Naive thymus-derived CD4-positive, alpha-beta T cell (primary cell): ENCODE measurements at regions not wholly inside any gene's neighbourhood (a gene's known extent, or its start where the extent isn't known, plus 50 kb on each side); places are given as distances from the start of the nearest gene placed in this dataset.

Experiments
- ATAC-seq: fragments of 150-1000 bp; cut with Tn5 transposase; 2 replicates; pipeline ENCODE4 v1.10.0; 2021; ENCODE audit warnings: mild to moderate bottlenecking, moderate library complexity
- CTCF ChIA-PET: fragments of 350-600 bp; sonication (Branson Sonifier 250); formaldehyde crosslinking; loops from one replicate; lab custom pipeline; 2021; ENCODE audit warnings: antibody characterized with exemption; lab: Charles Lee
- POLR2A ChIA-PET: fragments of 350-600 bp; sonication (Branson Sonifier 250); formaldehyde crosslinking; loops from one replicate; lab custom pipeline; 2021; ENCODE audit warnings: antibody characterized with exemption, inconsistent platforms; lab: Charles Lee
- DNase-seq, 9 donors: peaks; one replicate each; pipeline versions ENCODE4 v3.0.0 to v3.0.0-alpha.2; 2020 to 2022; ENCODE audit warnings: mixed read lengths in 1 of 9
- H3K27ac ChIP-seq: one replicate; pipeline ENCODE4 v1.7.0; 2013; ENCODE audit warnings: mild to moderate bottlenecking, low read depth, low read length, moderate library complexity
- H3K27me3 ChIP-seq, 2 donors: one replicate each; pipeline ENCODE4 v1.7.0; 2013; ENCODE audit warnings: low read length in 2 of 2, mild to moderate bottlenecking in 2 of 2, moderate library complexity in 2 of 2; ENCODE audit not compliant: control insufficient read depth in 2 of 2, insufficient read depth in 2 of 2
- H3K36me3 ChIP-seq, 3 experiments: 1 replicate in 2 of 3; 2 replicates in 1 of 3; pipeline ENCODE4 v1.7.0; 2013; ENCODE audit warnings: low read length in 3 of 3, mild to moderate bottlenecking in 3 of 3, moderate library complexity in 1 of 3; ENCODE audit not compliant: insufficient read depth in 3 of 3, control insufficient read depth in 2 of 3
- H3K4me1 ChIP-seq, 2 donors: one replicate each; pipeline ENCODE4 v1.7.0; 2013; ENCODE audit warnings: low read length in 2 of 2, mild to moderate bottlenecking in 2 of 2, moderate library complexity in 1 of 2; ENCODE audit not compliant: control insufficient read depth in 2 of 2, insufficient read depth in 2 of 2
- H3K4me3 ChIP-seq: 2 replicates; pipeline ENCODE4 v1.7.0; 2013; ENCODE audit warnings: mild to moderate bottlenecking, low read length
- H3K9me3 ChIP-seq, 3 experiments: 1 replicate in 2 of 3; 2 replicates in 1 of 3; pipeline ENCODE4 v1.7.0; 2013; ENCODE audit warnings: low read length in 3 of 3; ENCODE audit not compliant: control insufficient read depth in 2 of 3
- H3K27ac Mint-ChIP-seq, 9 donors: one replicate each; pipeline ENCODE4 v1.8.0; 2020 to 2022; ENCODE audit warnings: mixed read lengths in 9 of 9, mild to moderate bottlenecking in 8 of 9, moderate library complexity in 5 of 9, inconsistent platforms in 2 of 9
- H3K27me3 Mint-ChIP-seq, 5 donors: one replicate each; pipeline ENCODE4 v1.8.0; 2021 to 2022; ENCODE audit warnings: mixed read lengths in 5 of 5, mild to moderate bottlenecking in 1 of 5
- H3K36me3 Mint-ChIP-seq, 5 donors: one replicate each; pipeline ENCODE4 v1.8.0; 2020 to 2022; ENCODE audit warnings: mixed read lengths in 5 of 5, mild to moderate bottlenecking in 3 of 5, inconsistent platforms in 1 of 5
- H3K4me1 Mint-ChIP-seq, 7 donors: one replicate each; pipeline ENCODE4 v1.8.0; 2020 to 2022; ENCODE audit warnings: mixed read lengths in 7 of 7, mild to moderate bottlenecking in 3 of 7, inconsistent platforms in 1 of 7
- H3K4me3 Mint-ChIP-seq, 10 donors: one replicate each; pipeline ENCODE4 v1.8.0; 2020 to 2022; ENCODE audit warnings: mild to moderate bottlenecking in 10 of 10, mixed read lengths in 10 of 10, moderate library complexity in 6 of 10, inconsistent platforms in 2 of 10
- H3K9me3 Mint-ChIP-seq, 11 donors: one replicate each; pipeline ENCODE4 v1.8.0; 2020 to 2022; ENCODE audit warnings: mixed read lengths in 11 of 11, mild to moderate bottlenecking in 4 of 11, inconsistent platforms in 1 of 11, moderate library complexity in 1 of 11
- intact Hi-C, 2 donors: fragments of 100-400 bp; cut with micrococcal nuclease; formaldehyde crosslinking; loops; one replicate each; pipeline ENCODE4 v1.15.1; 2023

GRCh38 chr1:30332116-30333094 lies 391.0 kb downstream of the MATN1 start:
- Mint-ChIP-seq H3K27ac (no peak overlapping the region), H3K9me3 (no peaks in the 10 kb centered on the region), H3K27me3 (no peaks in the 10 kb centered on the region), H3K4me1 (no peaks in the 10 kb centered on the region), H3K36me3 (no peaks in the 10 kb centered on the region), H3K4me3 (no peak overlapping the region)
- H3K27ac ChIP-seq, result no peak overlapping the region
- DNase-seq, result no peak
- H3K4me3 ChIP-seq, result no peak overlapping the region
- no peaks in the 10 kb centered on the region for H3K4me1 ChIP-seq
- no peaks in the 10 kb centered on the region for H3K36me3 ChIP-seq
- intact Hi-C loops, result no loop called here
- no peaks in the 10 kb centered on the region for H3K9me3 ChIP-seq
- ATAC-seq, result no peak
- H3K27me3 ChIP-seq, result no peaks in the 10 kb centered on the region
- ChIA-PET CTCF (no interaction called here), POLR2A (no interaction called here)

GRCh38 chr1:30331415-30332065 lies 391.8 kb downstream of the MATN1 start:
- intact Hi-C loops, result no loop called here
- no peaks in the 10 kb centered on the region for H3K4me1 ChIP-seq
- H3K27me3 ChIP-seq, result no peaks in the 10 kb centered on the region
- no peak overlapping the region for H3K4me3 ChIP-seq
- ATAC-seq, result no peak
- POLR2A ChIA-PET, result no interaction called here
- Mint-ChIP-seq H3K4me1 (no peaks in the 10 kb centered on the region), H3K4me3 (no peak overlapping the region), H3K27me3 (no peaks in the 10 kb centered on the region), H3K27ac (no peak overlapping the region), H3K36me3 (no peaks in the 10 kb centered on the region), H3K9me3 (no peaks in the 10 kb centered on the region)
- no peak overlapping the region for H3K27ac ChIP-seq
- CTCF ChIA-PET, result no interaction called here
- no peaks in the 10 kb centered on the region for H3K9me3 ChIP-seq
- H3K36me3 ChIP-seq, result no peaks in the 10 kb centered on the region
- no peak for DNase-seq

GRCh38 chr1:30330644-30331043 lies 392.7 kb downstream of the MATN1 start:
- ATAC-seq (no peak), DNase-seq (no peak)
- no peaks in the 10 kb centered on the region for H3K9me3 Mint-ChIP-seq
- H3K27ac Mint-ChIP-seq, result no peak overlapping the region
- H3K4me1 ChIP-seq, result no peaks in the 10 kb centered on the region
- H3K4me3 Mint-ChIP-seq, result no peak overlapping the region
- no peaks in the 10 kb centered on the region for H3K4me1 Mint-ChIP-seq
- H3K27me3 ChIP-seq, result no peaks in the 10 kb centered on the region
- H3K4me3 ChIP-seq, result no peak overlapping the region
- H3K36me3 Mint-ChIP-seq, result no peaks in the 10 kb centered on the region
- H3K27ac ChIP-seq, result no peak overlapping the region
- ChIA-PET CTCF (no interaction called here), POLR2A (no interaction called here)
- no peaks in the 10 kb centered on the region for H3K9me3 ChIP-seq
- H3K36me3 ChIP-seq, result no peaks in the 10 kb centered on the region
- intact Hi-C loops, result no loop called here
- H3K27me3 Mint-ChIP-seq, result no peaks in the 10 kb centered on the region

GRCh38 chr1:30329802-30330557 lies 393.4 kb downstream of the MATN1 start:
- Mint-ChIP-seq H3K9me3 (no peaks in the 10 kb centered on the region), H3K4me3 (no peak overlapping the region), H3K27ac (no peak overlapping the region), H3K4me1 (no peaks in the 10 kb centered on the region), H3K36me3 (no peaks in the 10 kb centered on the region), H3K27me3 (no peaks in the 10 kb centered on the region)
- ChIA-PET CTCF (no interaction called here), POLR2A (no interaction called here)
- no peaks in the 10 kb centered on the region for H3K36me3 ChIP-seq
- intact Hi-C loops, result no loop called here
- H3K27me3 ChIP-seq, result no peaks in the 10 kb centered on the region
- ATAC-seq, result no peak
- DNase-seq, result no peak
- no peak overlapping the region for H3K4me3 ChIP-seq
- no peaks in the 10 kb centered on the region for H3K4me1 ChIP-seq
- no peaks in the 10 kb centered on the region for H3K9me3 ChIP-seq
- no peak overlapping the region for H3K27ac ChIP-seq

- H3K4me3 Mint-ChIP-seq, result no peak overlapping the region
- Histone ChIP-seq H3K27me3 (no peaks in the 10 kb centered on the region), H3K4me3 (no peak overlapping the region), H3K36me3 (no peaks in the 10 kb centered on the region), H3K27ac (no peak overlapping the region), H3K9me3 (no peaks in the 10 kb centered on the region), H3K4me1 (no peaks in the 10 kb centered on the region)
- DNase-seq (no peak), ATAC-seq (no peak)
- intact Hi-C loops, result no loop called here
- no peaks in the 10 kb centered on the region for H3K9me3 Mint-ChIP-seq
- CTCF ChIA-PET, result interaction anchor here (0.6 kb wide), 1 partner anchor 27 kb away, joined by 4 read pairs; no protein-coding TSS in a partner anchor
- H3K36me3 Mint-ChIP-seq, result no peaks in the 10 kb centered on the region
- POLR2A ChIA-PET, result no interaction called here
- peaks cover 0 to 4% (median 0%) of the 10 kb centered on the region in 5 donors for H3K27me3 Mint-ChIP-seq
- H3K27ac Mint-ChIP-seq, result no peak overlapping the region
- no peaks in the 10 kb centered on the region for H3K4me1 Mint-ChIP-seq
These were observed 394.1 kb downstream of the MATN1 start for GRCh38 chr1:30329263-30329753.

- POLR2A ChIA-PET, result no interaction called here
- intact Hi-C loops, result no loop called here
- ATAC-seq (no peak), DNase-seq (no peak)
- Histone ChIP-seq H3K4me3 (no peak overlapping the region), H3K27ac (no peak overlapping the region), H3K9me3 (no peaks in the 10 kb centered on the region), H3K4me1 (no peaks in the 10 kb centered on the region), H3K36me3 (no peaks in the 10 kb centered on the region), H3K27me3 (no peaks in the 10 kb centered on the region)
- peaks cover 0 to 6% (median 0%) of the 10 kb centered on the region in 5 donors for H3K27me3 Mint-ChIP-seq
- no peaks in the 10 kb centered on the region for H3K36me3 Mint-ChIP-seq
- CTCF ChIA-PET, result interaction anchor here (0.6 kb wide), 1 partner anchor 28 kb away, joined by 4 read pairs; no protein-coding TSS in a partner anchor
- no peak overlapping the region for H3K4me3 Mint-ChIP-seq
- H3K9me3 Mint-ChIP-seq, result no peaks in the 10 kb centered on the region
- H3K4me1 Mint-ChIP-seq, result no peaks in the 10 kb centered on the region
- H3K27ac Mint-ChIP-seq, result no peak overlapping the region
These were observed 394.8 kb downstream of the MATN1 start for GRCh38 chr1:30328401-30329262.
